Fibroblast of pulmonary artery (primary cell): ENCODE measurements at regions not wholly inside any gene's neighbourhood (a gene's known extent, or its start where the extent isn't known, plus 50 kb on each side); places are given as distances from the start of the nearest gene placed in this dataset.

Experiments
- DNase-seq: peaks from one replicate; pipeline ENCODE4 v3.0.0-alpha.2; 2010; ENCODE audit warnings: low read depth
- H3K4me3 ChIP-seq: replicated peaks from 2 replicates; pipeline ENCODE4 v1.5.1; 2011; ENCODE audit warnings: low read depth, mild to moderate bottlenecking, control low read depth, low read length, moderate library complexity
- TF ChIP-seq, protein P1 (sequence below): IDR thresholded peaks from 2 replicates; pipeline ENCODE4 v1.5.1; 2011; ENCODE audit warnings: mild to moderate bottlenecking, control low read depth, low read length, inconsistent platforms; ENCODE audit errors: missing control alignments

DNA sequence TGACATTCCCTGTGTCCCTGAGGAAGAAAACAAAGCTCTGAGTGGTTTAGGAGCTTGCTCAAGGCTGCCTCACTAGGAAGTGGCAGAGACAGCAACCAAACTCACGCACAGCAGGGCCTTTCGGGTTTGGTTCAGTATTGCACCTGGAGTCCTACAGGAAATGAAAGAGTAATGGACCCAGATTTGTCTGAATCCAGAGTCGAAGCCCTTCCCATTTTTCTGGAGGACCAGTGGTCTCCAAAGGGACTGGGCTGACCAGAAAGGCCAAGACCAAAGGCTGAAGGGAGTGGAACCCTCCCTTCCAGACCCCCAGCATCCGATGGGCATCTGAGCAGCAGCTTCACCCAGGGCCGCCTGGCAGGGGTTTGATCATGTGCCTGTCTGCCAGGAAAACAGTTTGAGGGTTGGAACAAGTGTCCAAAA, 85.5 kb upstream of the RPL38 start:
- no peak overlapping the region for H3K4me3 ChIP-seq
- no peak for DNase-seq

DNA sequence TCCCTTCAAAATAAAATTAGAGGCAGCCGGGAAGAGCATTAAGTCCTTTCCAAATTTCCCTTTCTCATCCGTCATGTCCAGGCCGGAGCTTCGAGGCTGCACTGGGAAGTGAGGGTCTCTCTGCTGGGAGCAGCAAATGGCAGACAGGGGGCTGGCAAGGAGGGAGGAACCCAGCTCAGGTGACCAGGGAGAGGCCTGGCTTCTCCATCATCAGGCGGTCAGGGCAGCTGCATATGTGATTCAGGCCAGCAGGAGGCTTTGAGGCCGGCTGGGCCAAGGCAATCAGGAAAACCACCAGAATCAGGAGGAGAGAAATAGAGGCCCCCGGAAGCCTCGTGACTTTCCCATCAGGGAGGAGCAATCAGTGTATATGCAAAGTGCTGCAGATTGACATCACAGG, 85.0 kb upstream of the RPL38 start:
- H3K4me3 ChIP-seq = no peak overlapping the region
- no peak for DNase-seq
- TF ChIP-seq, protein P1, sequence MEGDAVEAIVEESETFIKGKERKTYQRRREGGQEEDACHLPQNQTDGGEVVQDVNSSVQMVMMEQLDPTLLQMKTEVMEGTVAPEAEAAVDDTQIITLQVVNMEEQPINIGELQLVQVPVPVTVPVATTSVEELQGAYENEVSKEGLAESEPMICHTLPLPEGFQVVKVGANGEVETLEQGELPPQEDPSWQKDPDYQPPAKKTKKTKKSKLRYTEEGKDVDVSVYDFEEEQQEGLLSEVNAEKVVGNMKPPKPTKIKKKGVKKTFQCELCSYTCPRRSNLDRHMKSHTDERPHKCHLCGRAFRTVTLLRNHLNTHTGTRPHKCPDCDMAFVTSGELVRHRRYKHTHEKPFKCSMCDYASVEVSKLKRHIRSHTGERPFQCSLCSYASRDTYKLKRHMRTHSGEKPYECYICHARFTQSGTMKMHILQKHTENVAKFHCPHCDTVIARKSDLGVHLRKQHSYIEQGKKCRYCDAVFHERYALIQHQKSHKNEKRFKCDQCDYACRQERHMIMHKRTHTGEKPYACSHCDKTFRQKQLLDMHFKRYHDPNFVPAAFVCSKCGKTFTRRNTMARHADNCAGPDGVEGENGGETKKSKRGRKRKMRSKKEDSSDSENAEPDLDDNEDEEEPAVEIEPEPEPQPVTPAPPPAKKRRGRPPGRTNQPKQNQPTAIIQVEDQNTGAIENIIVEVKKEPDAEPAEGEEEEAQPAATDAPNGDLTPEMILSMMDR = no peak

More for the DNA sequence above, 85.5 kb upstream of the RPL38 start:
- TF ChIP-seq, protein P1 = no peak

DNA sequence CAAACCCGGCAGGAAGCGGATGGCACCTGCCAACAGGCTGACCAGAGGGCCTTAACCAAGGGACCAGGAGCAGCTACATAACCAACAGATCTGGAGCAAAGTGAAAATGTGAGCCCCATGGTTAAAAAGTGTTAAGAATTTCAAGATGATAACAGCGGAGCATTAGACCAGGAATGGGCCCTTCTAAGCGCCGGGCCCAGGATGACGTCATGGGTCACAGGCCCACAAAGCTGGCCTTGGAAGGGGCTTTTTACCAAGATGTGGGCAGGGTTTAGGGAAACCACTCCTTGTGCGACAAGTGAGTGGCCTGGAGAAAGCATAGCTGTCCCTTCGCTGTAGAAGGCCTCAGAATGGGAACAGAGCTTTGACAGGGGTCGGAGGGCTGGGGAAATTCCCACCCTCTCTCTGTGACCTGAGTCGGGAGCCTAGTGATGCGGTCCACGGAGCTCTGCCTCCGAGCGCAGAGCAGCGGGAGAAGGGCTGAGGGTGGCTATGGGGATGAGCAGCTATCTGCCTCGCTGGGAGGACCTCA, 84.4 kb upstream of the RPL38 start:
- H3K4me3 ChIP-seq = no peak overlapping the region
- TF ChIP-seq, protein P1 = no peak
- DNase-seq = no peak

DNA sequence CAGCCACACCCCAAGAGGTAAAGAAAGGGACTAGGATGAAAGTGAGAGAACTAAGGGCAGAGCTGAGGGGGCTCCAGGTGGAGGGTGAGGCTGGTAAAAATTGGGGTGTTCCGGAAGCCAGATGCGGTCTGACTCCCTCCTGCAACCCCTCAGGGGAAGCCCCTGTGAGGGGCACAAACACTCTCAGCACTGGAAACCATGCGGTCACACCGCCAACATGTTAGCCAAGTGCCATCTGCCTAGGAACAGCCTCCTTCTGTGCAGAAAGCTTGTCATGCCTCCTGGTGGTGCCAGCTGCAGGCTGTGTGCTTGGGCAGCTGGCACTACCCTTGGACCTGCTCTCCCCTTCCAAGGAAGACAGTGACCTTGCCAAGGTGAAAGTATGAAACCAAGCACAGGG, 83.5 kb upstream of the RPL38 start:
- H3K4me3 ChIP-seq = no peak overlapping the region
- TF ChIP-seq, protein P1 = no peak
- no peak for DNase-seq

DNA sequence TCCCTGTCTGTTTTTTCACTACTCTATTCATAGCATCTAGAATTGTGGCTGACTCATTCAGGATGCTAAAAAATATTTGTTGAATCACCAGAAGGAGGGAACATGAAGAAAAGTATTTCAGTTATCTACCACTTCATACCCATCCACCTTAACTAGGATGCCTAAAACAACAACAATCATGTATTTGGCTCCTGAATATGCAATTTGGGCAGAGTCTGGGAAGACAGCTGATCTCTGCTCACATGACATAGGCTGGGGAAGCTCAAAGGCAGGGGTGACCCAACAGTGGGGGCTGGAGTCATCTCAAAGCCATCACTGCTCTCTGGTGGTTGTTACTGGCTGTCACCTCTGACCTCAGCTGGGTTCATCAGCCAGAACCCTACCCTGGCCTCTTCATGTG, 80.1 kb upstream of the RPL38 start:
- TF ChIP-seq, protein P1 = no peak
- H3K4me3 ChIP-seq = no peak overlapping the region
- no peak for DNase-seq

DNA sequence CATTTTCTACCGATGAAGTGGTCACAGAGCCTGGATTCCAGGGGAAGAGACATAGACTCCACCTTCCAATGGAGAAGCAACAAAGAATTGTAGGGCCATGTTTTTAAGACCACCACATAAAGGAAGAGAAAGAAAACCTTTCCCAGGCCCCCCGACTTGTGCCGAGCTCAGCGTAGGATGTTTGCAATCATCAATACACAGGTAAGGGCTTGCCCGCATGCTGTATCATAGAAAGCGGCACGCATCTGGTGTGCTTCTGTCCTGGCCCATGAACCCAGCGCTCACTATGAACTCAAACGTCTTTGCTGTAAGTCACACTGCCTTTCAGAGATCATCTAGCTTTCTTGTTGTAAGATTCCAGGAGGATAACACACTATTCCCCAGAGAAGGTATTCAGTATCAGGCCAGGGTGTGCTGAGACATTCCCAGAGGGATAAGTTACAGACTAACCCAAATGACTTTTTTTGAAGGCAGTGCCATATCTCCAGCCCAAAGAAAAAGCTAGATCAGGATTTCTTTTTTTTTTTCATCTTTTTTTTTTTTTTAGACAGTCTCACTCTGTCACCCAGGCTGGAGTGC, 79.5 kb upstream of the RPL38 start:
- no peak for DNase-seq
- H3K4me3 ChIP-seq = no peak overlapping the region
- TF ChIP-seq, protein P1 = no peak

DNA sequence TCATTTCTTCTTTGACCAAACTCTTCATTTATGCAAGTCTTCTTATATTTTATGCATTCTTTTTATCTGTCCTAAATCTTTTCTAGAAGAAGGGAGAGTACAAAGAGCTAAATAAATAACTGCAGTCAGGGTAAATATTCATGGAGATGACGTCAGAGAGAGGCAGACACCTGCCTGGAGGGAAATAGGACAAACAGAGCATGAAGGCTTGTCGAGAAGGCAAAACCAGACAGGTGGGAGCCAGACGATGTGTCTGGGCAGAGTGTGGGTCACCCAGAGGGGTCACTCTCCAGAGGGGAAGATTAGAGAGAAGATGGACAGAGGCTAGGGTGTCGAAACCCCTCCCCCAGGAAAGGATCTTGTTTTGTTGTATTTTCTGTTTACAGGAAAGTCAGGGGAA, 78.3 kb upstream of the RPL38 start:
- no peak for DNase-seq
- TF ChIP-seq, protein P1 = no peak

More for the DNA sequence above, 78.3 kb upstream of the RPL38 start:
- H3K4me3 ChIP-seq = no peak overlapping the region
